Caco-2 (cell line): ENCODE measurements at regions not wholly inside any gene's neighbourhood (a gene's known extent, or its start where the extent isn't known, plus 50 kb on each side); places are given as distances from the start of the nearest gene placed in this dataset.

Source experiments
- BruUV-seq: library from RNA; stranded (reverse); fragments of 400-500 nt; replicated peaks from 2 replicates; lab custom pipeline; 2021; lab: Mats Ljungman, UMichigan
- CTCF ChIA-PET: fragments of 300-600 bp; sonication (Branson Sonifier 250); formaldehyde crosslinking; loops from one replicate; lab custom pipeline; 2022; ENCODE audit warnings: antibody characterized with exemption; lab: Charles Lee
- POLR2A ChIA-PET: fragments of 300-600 bp; sonication (Branson Sonifier 250); formaldehyde crosslinking; loops from one replicate; lab custom pipeline; 2022; ENCODE audit warnings: antibody characterized with exemption; lab: Charles Lee
- DNase-seq, 2 experiments: peaks; one replicate each; pipeline versions ENCODE4 v3.0.0 to v3.0.0-alpha.2; 2020 to 2022
- H3K27me3 ChIP-seq: replicated peaks from 2 replicates; pipeline ENCODE4 v1.6.0; 2011; ENCODE audit warnings: low read length; ENCODE audit not compliant: control insufficient read depth, insufficient read depth
- H3K36me3 ChIP-seq: 2 replicates; pipeline ENCODE4 v1.5.1; 2011; ENCODE audit warnings: low read length; ENCODE audit not compliant: control insufficient read depth, insufficient read depth
- H3K4me1 ChIP-seq: fragments of 250-450 bp; sonication (Bioruptor Pico); 2 replicates; pipeline ENCODE4 v1.5.1; 2020; ENCODE audit warnings: mild to moderate bottlenecking
- H3K4me3 ChIP-seq: 2 replicates; pipeline ENCODE4 v1.5.1; 2011; ENCODE audit warnings: low read depth, mild to moderate bottlenecking, control low read depth, low read length
- H3K9me3 ChIP-seq: fragments of 250-450 bp; sonication (Bioruptor Pico); 2 replicates; pipeline ENCODE4 v1.5.1; 2020; ENCODE audit warnings: mild to moderate bottlenecking, moderate library complexity
- H3K27ac Mint-ChIP-seq: one replicate; pipeline ENCODE4 v1.8.0; 2022; ENCODE audit warnings: mixed read lengths; ENCODE audit not compliant: unreplicated experiment
- H3K27me3 Mint-ChIP-seq: one replicate; pipeline ENCODE4 v1.8.0; 2022; ENCODE audit warnings: mixed read lengths; ENCODE audit not compliant: insufficient read depth, unreplicated experiment
- H3K36me3 Mint-ChIP-seq: one replicate; pipeline ENCODE4 v1.8.0; 2022; ENCODE audit warnings: mild to moderate bottlenecking, mixed read lengths; ENCODE audit not compliant: insufficient read depth, unreplicated experiment
- H3K4me1 Mint-ChIP-seq: one replicate; pipeline ENCODE4 v1.8.0; 2022; ENCODE audit warnings: low read depth, mixed read lengths; ENCODE audit not compliant: unreplicated experiment
- H3K4me3 Mint-ChIP-seq: one replicate; pipeline ENCODE4 v1.8.0; 2022; ENCODE audit warnings: mild to moderate bottlenecking, moderate library complexity, mixed read lengths; ENCODE audit not compliant: unreplicated experiment
- H3K9me3 Mint-ChIP-seq: one replicate; pipeline ENCODE4 v1.8.0; 2022; ENCODE audit warnings: mixed read lengths; ENCODE audit not compliant: unreplicated experiment
- intact Hi-C: fragments of 100-400 bp; cut with micrococcal nuclease; formaldehyde crosslinking; loops from one replicate; pipeline ENCODE4 v1.10.0; 2022; ENCODE audit not compliant: unreplicated experiment
- TF ChIP-seq, protein P1 (sequence below), 2 experiments: fragments of 200-600 bp in 1 of 2; IDR thresholded peaks; 1 replicate in 1 of 2; 2 replicates in 1 of 2; pipeline versions ENCODE4 v1.5.1 to v1.8.0; 2011 to 2022; ENCODE audit warnings: antibody characterized with exemption in 1 of 2, control low read depth in 1 of 2, inconsistent platforms in 1 of 2, low read depth in 1 of 2, low read length in 1 of 2, mild to moderate bottlenecking in 1 of 2, moderate library complexity in 1 of 2; ENCODE audit not compliant: insufficient read depth in 1 of 2, severe bottlenecking in 1 of 2, unreplicated experiment in 1 of 2

DNA sequence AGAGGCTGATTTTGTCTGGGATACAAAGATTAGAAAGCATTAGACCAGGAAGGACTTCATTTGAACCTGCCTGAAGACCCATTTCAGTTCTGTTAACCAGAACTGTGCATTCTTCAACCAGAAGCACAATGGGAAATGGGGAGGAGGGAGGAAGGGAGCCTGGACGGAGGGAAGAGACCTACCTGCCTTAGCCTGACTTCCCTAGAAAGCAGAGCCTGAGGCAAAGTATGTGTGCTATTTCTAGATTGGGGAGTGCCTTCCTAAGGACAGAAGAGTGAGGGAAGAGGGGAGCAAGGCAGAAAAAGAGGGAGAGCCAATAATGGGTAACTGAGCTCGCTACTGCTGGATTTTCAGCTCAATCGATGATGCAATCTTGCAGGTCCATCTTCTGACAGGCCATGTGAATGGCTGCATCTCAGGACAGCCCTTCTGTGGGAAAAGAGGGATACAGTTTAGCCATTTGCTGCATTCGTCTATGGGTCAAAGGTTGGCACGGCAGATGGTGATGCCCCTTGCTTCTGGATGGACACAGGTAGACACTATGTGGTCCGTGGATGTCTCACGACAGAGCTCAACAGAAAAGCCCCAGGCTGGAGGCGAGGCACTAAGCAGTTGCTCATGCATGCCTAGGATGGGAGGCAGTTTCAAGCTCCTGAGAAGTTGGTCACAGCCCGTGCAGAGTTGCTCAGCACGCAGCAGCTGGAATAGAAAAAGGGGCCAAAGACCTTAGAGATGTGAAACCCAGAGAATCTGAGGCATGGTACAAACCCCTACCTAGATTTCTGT, 78.8 kb upstream of the UBL3 start:
- Mint-ChIP-seq H3K27me3 (no peaks in the 10 kb centered on the region), H3K4me1 (peaks cover 27% of the 10 kb centered on the region), H3K9me3 (no peaks in the 10 kb centered on the region), H3K27ac (no peak overlapping the region), H3K4me3 (no peak overlapping the region), H3K36me3 (no peaks in the 10 kb centered on the region)
- no TSS peak for BruUV-seq
- TF ChIP-seq, protein P1, sequence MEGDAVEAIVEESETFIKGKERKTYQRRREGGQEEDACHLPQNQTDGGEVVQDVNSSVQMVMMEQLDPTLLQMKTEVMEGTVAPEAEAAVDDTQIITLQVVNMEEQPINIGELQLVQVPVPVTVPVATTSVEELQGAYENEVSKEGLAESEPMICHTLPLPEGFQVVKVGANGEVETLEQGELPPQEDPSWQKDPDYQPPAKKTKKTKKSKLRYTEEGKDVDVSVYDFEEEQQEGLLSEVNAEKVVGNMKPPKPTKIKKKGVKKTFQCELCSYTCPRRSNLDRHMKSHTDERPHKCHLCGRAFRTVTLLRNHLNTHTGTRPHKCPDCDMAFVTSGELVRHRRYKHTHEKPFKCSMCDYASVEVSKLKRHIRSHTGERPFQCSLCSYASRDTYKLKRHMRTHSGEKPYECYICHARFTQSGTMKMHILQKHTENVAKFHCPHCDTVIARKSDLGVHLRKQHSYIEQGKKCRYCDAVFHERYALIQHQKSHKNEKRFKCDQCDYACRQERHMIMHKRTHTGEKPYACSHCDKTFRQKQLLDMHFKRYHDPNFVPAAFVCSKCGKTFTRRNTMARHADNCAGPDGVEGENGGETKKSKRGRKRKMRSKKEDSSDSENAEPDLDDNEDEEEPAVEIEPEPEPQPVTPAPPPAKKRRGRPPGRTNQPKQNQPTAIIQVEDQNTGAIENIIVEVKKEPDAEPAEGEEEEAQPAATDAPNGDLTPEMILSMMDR (IDR thresholded peaks at IDR 0.05; ENCODE audit: insufficient read depth in 1 of 2, low read depth in 1 of 2, low read length in 1 of 2, severe bottlenecking in 1 of 2, unreplicated experiment in 1 of 2): no peak
- Histone ChIP-seq H3K4me1 (peaks cover 14% of the 10 kb centered on the region), H3K36me3 (no peaks in the 10 kb centered on the region), H3K27me3 (no peaks in the 10 kb centered on the region), H3K9me3 (no peaks in the 10 kb centered on the region), H3K4me3 (no peak overlapping the region)
- no peak for DNase-seq
- POLR2A ChIA-PET: no interaction called here
- intact Hi-C loops: no loop called here
- CTCF ChIA-PET: no interaction called here

DNA sequence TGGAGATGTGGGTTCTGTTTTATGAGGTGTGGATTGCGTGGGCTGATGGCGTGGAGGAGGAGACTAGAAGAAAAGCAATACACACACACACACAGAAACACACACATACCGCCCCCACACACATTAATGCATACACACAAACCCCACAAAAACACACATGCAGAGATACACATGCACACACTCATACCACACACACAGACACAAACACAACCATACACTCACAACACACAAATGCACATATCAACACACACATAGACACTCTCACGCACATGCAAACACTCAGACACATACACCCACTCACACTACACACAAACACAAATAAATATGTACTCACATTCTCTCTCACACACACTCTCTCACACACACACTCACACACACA, 75.7 kb upstream of the UBL3 start:
- BruUV-seq: no TSS peak
- ChIA-PET CTCF (no interaction called here), POLR2A (no interaction called here)
- Histone ChIP-seq H3K4me3 (no peak overlapping the region), H3K9me3 (no peaks in the 10 kb centered on the region), H3K4me1 (peaks cover 38% of the 10 kb centered on the region), H3K27me3 (no peaks in the 10 kb centered on the region), H3K36me3 (no peaks in the 10 kb centered on the region)
- no peaks in the 10 kb centered on the region for H3K9me3 Mint-ChIP-seq
- peak overlapping the region; percentile 0 for H3K27ac Mint-ChIP-seq
- H3K36me3 Mint-ChIP-seq: no peaks in the 10 kb centered on the region
- intact Hi-C loops: no loop called here
- TF ChIP-seq, protein P1 (IDR thresholded peaks at IDR 0.05; ENCODE audit: insufficient read depth in 1 of 2, low read depth in 1 of 2, low read length in 1 of 2, severe bottlenecking in 1 of 2, unreplicated experiment in 1 of 2): no peak
- no peak overlapping the region for H3K4me3 Mint-ChIP-seq
- DNase-seq: no peak
- peaks cover 32% of the 10 kb centered on the region for H3K4me1 Mint-ChIP-seq
- H3K27me3 Mint-ChIP-seq: no peaks in the 10 kb centered on the region

DNA sequence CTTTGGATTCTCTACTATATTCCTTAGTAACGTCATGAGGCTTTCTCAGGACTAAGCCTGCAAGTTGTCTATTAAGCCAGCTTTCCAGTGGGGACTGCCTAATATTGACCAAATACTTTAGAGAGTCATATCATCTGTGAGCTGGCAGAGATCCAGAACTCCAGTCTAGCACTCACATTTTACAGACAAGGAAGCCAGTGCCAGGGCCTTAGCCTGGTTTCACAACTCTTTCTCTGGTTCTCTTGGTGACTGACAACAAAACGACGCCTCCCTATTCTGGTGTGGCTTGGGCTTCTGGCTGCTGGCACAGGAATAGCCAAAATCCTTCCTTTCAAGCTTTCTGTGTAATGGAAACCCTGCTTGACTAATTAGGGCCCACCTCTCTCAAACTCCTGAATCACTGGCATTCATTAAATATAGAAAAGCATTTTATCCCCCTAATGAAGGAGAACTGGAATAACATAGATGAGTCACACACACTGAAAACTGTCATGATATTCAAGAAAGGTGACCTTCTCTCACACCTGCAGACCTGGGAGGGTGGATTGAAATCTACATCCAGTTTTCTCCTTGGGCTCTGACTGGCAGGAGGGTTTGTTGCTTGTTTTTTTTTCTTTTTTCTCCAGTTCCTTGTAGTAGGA, 75.2 kb upstream of the UBL3 start:
- no peaks in the 10 kb centered on the region for H3K9me3 Mint-ChIP-seq
- Histone ChIP-seq H3K4me3 (no peak overlapping the region), H3K9me3 (no peaks in the 10 kb centered on the region), H3K4me1 (peaks cover 38% of the 10 kb centered on the region), H3K27me3 (no peaks in the 10 kb centered on the region), H3K36me3 (no peaks in the 10 kb centered on the region)
- TF ChIP-seq, protein P1 (IDR thresholded peaks at IDR 0.05; ENCODE audit: insufficient read depth in 1 of 2, low read depth in 1 of 2, low read length in 1 of 2, severe bottlenecking in 1 of 2, unreplicated experiment in 1 of 2): no peak
- no peaks in the 10 kb centered on the region for H3K27me3 Mint-ChIP-seq
- DNase-seq: no peak
- no peak overlapping the region for H3K4me3 Mint-ChIP-seq
- H3K36me3 Mint-ChIP-seq: no peaks in the 10 kb centered on the region
- intact Hi-C loops: loop anchor here (2.0 kb wide), 1 partner anchor 17 kb away; no protein-coding TSS in a partner anchor
- BruUV-seq: no TSS peak
- peak overlapping the region; percentile 0 for H3K27ac Mint-ChIP-seq
- POLR2A ChIA-PET: no interaction called here
- peaks cover 38% of the 10 kb centered on the region for H3K4me1 Mint-ChIP-seq
- CTCF ChIA-PET: interaction anchor here (2.2 to 2.6 kb wide), 3 partner anchors 84 to 188 kb away, joined by 26 to 51 read pairs (median 45); no protein-coding TSS in a partner anchor
